Right lobe of liver (tissue), 6 donors: ENCODE measurements at regions not wholly inside any gene's neighbourhood (a gene's known extent, or its start where the extent isn't known, plus 50 kb on each side); places are given as distances from the start of the nearest gene placed in this dataset.

Experiments used
- ATAC-seq, 4 donors: fragments of 200-7000 bp; cut with Tn5 transposase; one replicate each; pipeline ENCODE4 v1.9.1; 2020; ENCODE audit warnings: mild to moderate bottlenecking in 4 of 4, moderate library complexity in 4 of 4
- DNase-seq, 3 donors: peaks; one replicate each; pipeline ENCODE4 v3.0.0-alpha.2; 2020
- H3K27ac ChIP-seq, 3 donors: fragments of 200-600 bp; one replicate each; pipeline ENCODE4 v1.8.0; 2022
- H3K27me3 ChIP-seq, 2 donors: fragments of 200-600 bp; one replicate each; pipeline ENCODE4 v1.8.0; 2022
- H3K36me3 ChIP-seq, 4 donors: fragments of 200-600 bp; sonication (generic) in 1 of 4; one replicate each; pipeline versions ENCODE4 v1.5.1 to v1.8.0; 2017 to 2022; ENCODE audit warnings: control low read depth in 1 of 4
- H3K4me1 ChIP-seq, 4 donors: fragments of 200-600 bp; sonication (generic) in 1 of 4; one replicate each; pipeline versions ENCODE4 v1.5.1 to v1.8.0; 2017 to 2022; ENCODE audit warnings: control low read depth in 1 of 4
- H3K4me3 ChIP-seq, 3 donors: fragments of 200-600 bp; one replicate each; pipeline ENCODE4 v1.8.0; 2022
- H3K9me3 ChIP-seq, 4 donors: fragments of 200-600 bp; sonication (generic) in 1 of 4; one replicate each; pipeline versions ENCODE4 v1.5.1 to v1.8.0; 2017 to 2022; ENCODE audit warnings: control low read depth in 1 of 4
- CTCF ChIP-seq, 4 donors: fragments of 200-600 bp in 3 of 4; fragments of 450-650 bp in 1 of 4; IDR thresholded peaks; one replicate each; pipeline versions ENCODE4 v1.5.1 to v1.8.0; 2016 to 2022; ENCODE audit warnings: antibody characterized with exemption in 4 of 4, mild to moderate bottlenecking in 2 of 4
- POLR2A ChIP-seq: fragments of 450-650 bp; IDR thresholded peaks from one replicate; pipeline ENCODE4 v1.6.1; 2017; ENCODE audit warnings: antibody characterized with exemption, mild to moderate bottlenecking
- WGBS: methylation state at CpG from one replicate; pipeline ENCODE4 v1.1.6; 2018; ENCODE audit warnings: low coverage, low lambda C conversion rate; ENCODE audit not compliant: insufficient coverage; ENCODE audit errors: missing lambda C conversion rate; 5-methylcytosine and 5-hydroxymethylcytosine counted together
- intact Hi-C, 2 donors: fragments of 100-400 bp; cut with DNase I; formaldehyde crosslinking; loops; one replicate each; pipeline versions ENCODE4 v1.11.2 to v1.14.1; 2022
- donor health status: DM: no; HTN: yes; CAD: no.
- donor health status: DM: no; HTN: no; CAD: no.
- donor health status: DM: no; HTN: no; CAD: no.
- donor health status: DM: no; HTN: yes; CAD: no.
- donor health status: DM: no; HTN: yes; CAD: no.

- 68% methylated on average over 20 of the region's 26 CpGs for WGBS
- Histone ChIP-seq H3K27ac (no peak overlapping the region), H3K4me3 (no peak overlapping the region), H3K36me3 (no peaks in the 10 kb centered on the region), H3K9me3 (no peaks in the 10 kb centered on the region), H3K27me3 (no peaks in the 10 kb centered on the region), H3K4me1 (no peaks in the 10 kb centered on the region)
- DNase-seq, result peak in 1 of 3 donors; percentile 14
- intact Hi-C loops, result no loop called here
- ATAC-seq, result no peak
- TF ChIP-seq CTCF (IDR thresholded peaks at IDR 0.05) (no peak), POLR2A (no peak)
These were observed 249.4 kb upstream of the IRX1 start for GRCh38 chr5:3346111-3346820.

- peak in 1 of 3 donors; percentile 15 for DNase-seq
- 37% methylated on average over 2 of the region's 8 CpGs for WGBS
These were observed 250.4 kb upstream of the IRX1 start for GRCh38 chr5:3345195-3345594.

GRCh38 chr5:3344671-3345070 lies 251.0 kb upstream of the IRX1 start:
- no peak overlapping the region for H3K4me3 ChIP-seq
- H3K9me3 ChIP-seq, result no peaks in the 10 kb centered on the region
- no peaks in the 10 kb centered on the region for H3K36me3 ChIP-seq
- H3K27ac ChIP-seq, result no peak overlapping the region
- ATAC-seq (no peak), DNase-seq (no peak)
- no CpG with 5 or more reads among the region's 11 CpGs for WGBS
- intact Hi-C loops, result no loop called here
- no peaks in the 10 kb centered on the region for H3K27me3 ChIP-seq
- TF ChIP-seq CTCF (IDR thresholded peaks at IDR 0.05), result no peak
- TF ChIP-seq POLR2A, result no peak
- no peaks in the 10 kb centered on the region for H3K4me1 ChIP-seq

More at GRCh38 chr5:3345195-3345594, 250.4 kb upstream of the IRX1 start:
- Histone ChIP-seq H3K9me3 (no peaks in the 10 kb centered on the region), H3K27me3 (no peaks in the 10 kb centered on the region), H3K27ac (no peak overlapping the region), H3K36me3 (no peaks in the 10 kb centered on the region), H3K4me1 (no peaks in the 10 kb centered on the region), H3K4me3 (no peak overlapping the region)
- intact Hi-C loops, result no loop called here
- TF ChIP-seq CTCF (IDR thresholded peaks at IDR 0.05) (no peak), POLR2A (no peak)
- no peak for ATAC-seq

- no peaks in the 10 kb centered on the region for H3K4me1 ChIP-seq
- H3K27me3 ChIP-seq, result no peaks in the 10 kb centered on the region
- H3K27ac ChIP-seq, result no peak overlapping the region
- intact Hi-C loops, result no loop called here
- no peaks in the 10 kb centered on the region for H3K36me3 ChIP-seq
- H3K4me3 ChIP-seq, result no peak overlapping the region
- 63% methylated on average over 6 of the region's 6 CpGs for WGBS
- ATAC-seq (no peak), DNase-seq (peak in 1 of 3 donors; percentile 24)
- no peak for TF ChIP-seq POLR2A
- no peak for TF ChIP-seq CTCF (IDR thresholded peaks at IDR 0.05)
- H3K9me3 ChIP-seq, result no peaks in the 10 kb centered on the region
These were observed 251.7 kb upstream of the IRX1 start for GRCh38 chr5:3343911-3344310.
